HG03439 (cell line): ENCODE measurements at regions not wholly inside any gene's neighbourhood (a gene's known extent, or its start where the extent isn't known, plus 50 kb on each side); places are given as distances from the start of the nearest gene placed in this dataset.
"Not testable (repeated sequence)": the region's sequence is repeated elsewhere in the genome, so short reads cannot be mapped to it uniquely, and the experiment has no call there.

ENCODE experiments used
- ATAC-seq: cut with Tn5 transposase; IDR thresholded peaks from one replicate; pipeline ENCODE4 v1.9.1; 2021; ENCODE audit warnings: mild to moderate bottlenecking, moderate library complexity; ENCODE audit not compliant: unreplicated experiment

GRCh38 chr2:207354462-207354861 is 175.3 kb upstream of the CREB1 start:
- no peak for ATAC-seq

GRCh38 chr2:207356567-207356966 is 173.2 kb upstream of the CREB1 start:
- no peak for ATAC-seq

GRCh38 chr2:207357216-207357615 is 172.5 kb upstream of the CREB1 start:
- no peak for ATAC-seq

GRCh38 chr2:207362716-207363115 is 167.0 kb upstream of the CREB1 start:
- no peak for ATAC-seq

GRCh38 chr2:207363761-207364290 is 165.9 kb upstream of the CREB1 start:
- no peak for ATAC-seq

- ATAC-seq: no peak
These were observed 159.1 kb upstream of the CREB1 start for GRCh38 chr2:207370646-207371045.

GRCh38 chr2:207371877-207372276 is 157.9 kb upstream of the CREB1 start:
- no peak for ATAC-seq

GRCh38 chr2:207372483-207372882 is 157.3 kb upstream of the CREB1 start:
- ATAC-seq: no peak

GRCh38 chr2:207375207-207375875 is 154.4 kb upstream of the CREB1 start:
- no peak for ATAC-seq

GRCh38 chr2:207378620-207379019 is 151.1 kb upstream of the CREB1 start:
- not testable (repeated sequence) for ATAC-seq

- ATAC-seq: no peak
These were observed 144.7 kb upstream of the CREB1 start for GRCh38 chr2:207385076-207385475.

- no peak for ATAC-seq
These were observed 143.9 kb upstream of the CREB1 start for GRCh38 chr2:207385903-207386302.

- no peak for ATAC-seq
These were observed 142.7 kb upstream of the CREB1 start for GRCh38 chr2:207387001-207387571.

- no peak for ATAC-seq
These were observed 139.3 kb upstream of the CREB1 start for GRCh38 chr2:207390302-207391095.

GRCh38 chr2:207394203-207394781 is 135.5 kb upstream of the CREB1 start:
- ATAC-seq: no peak

GRCh38 chr2:207394812-207395534 is 134.8 kb upstream of the CREB1 start:
- no peak for ATAC-seq

- ATAC-seq: no peak
These were observed 134.1 kb upstream of the CREB1 start for GRCh38 chr2:207395535-207396251.

- no peak for ATAC-seq
These were observed 131.7 kb upstream of the CREB1 start for GRCh38 chr2:207397917-207398655.

GRCh38 chr2:207399301-207399700 is 130.5 kb upstream of the CREB1 start:
- ATAC-seq: no peak
